Neural cell (in vitro differentiated cells): ENCODE measurements at regions not wholly inside any gene's neighbourhood (a gene's known extent, or its start where the extent isn't known, plus 50 kb on each side); places are given as distances from the start of the nearest gene placed in this dataset.

Experiments
- CTCF ChIP-seq: fragments of 450-650 bp; IDR thresholded peaks from 2 replicates; pipeline ENCODE4 v1.5.1; 2014; ENCODE audit warnings: antibody characterized with exemption, mild to moderate bottlenecking, moderate library complexity; ENCODE audit not compliant: poor library complexity, severe bottlenecking
- EP300 ChIP-seq: fragments of 450-650 bp; conservative IDR thresholded peaks from 2 replicates; pipeline ENCODE4 v1.6.1; 2014; ENCODE audit warnings: antibody characterized with exemption, mild to moderate bottlenecking, moderate library complexity; ENCODE audit not compliant: poor library complexity, severe bottlenecking
- RAD21 ChIP-seq: fragments of 450-650 bp; conservative IDR thresholded peaks from 2 replicates; pipeline ENCODE4 v1.6.1; 2014; ENCODE audit warnings: antibody characterized with exemption, mild to moderate bottlenecking, moderate library complexity
- REST ChIP-seq: IDR thresholded peaks from 2 replicates; pipeline ENCODE4 v1.6.1; 2012; ENCODE audit warnings: borderline replicate concordance
- TAF1 ChIP-seq: IDR thresholded peaks from 2 replicates; pipeline ENCODE4 v1.6.1; 2012; ENCODE audit warnings: low read depth

- TF ChIP-seq EP300 (no peak), CTCF (no peak), TAF1 (no peak), RAD21 (no peak), REST (no peak)
Measured at GRCh38 chr5:57406641-57407040, 76.0 kb downstream of the ACTBL2 start.
